ENCODE measurements at regions not wholly inside any gene's neighbourhood (a gene's known extent, or its start where the extent isn't known, plus 50 kb on each side); places are given as distances from the start of the nearest gene placed in this dataset.

DNA sequence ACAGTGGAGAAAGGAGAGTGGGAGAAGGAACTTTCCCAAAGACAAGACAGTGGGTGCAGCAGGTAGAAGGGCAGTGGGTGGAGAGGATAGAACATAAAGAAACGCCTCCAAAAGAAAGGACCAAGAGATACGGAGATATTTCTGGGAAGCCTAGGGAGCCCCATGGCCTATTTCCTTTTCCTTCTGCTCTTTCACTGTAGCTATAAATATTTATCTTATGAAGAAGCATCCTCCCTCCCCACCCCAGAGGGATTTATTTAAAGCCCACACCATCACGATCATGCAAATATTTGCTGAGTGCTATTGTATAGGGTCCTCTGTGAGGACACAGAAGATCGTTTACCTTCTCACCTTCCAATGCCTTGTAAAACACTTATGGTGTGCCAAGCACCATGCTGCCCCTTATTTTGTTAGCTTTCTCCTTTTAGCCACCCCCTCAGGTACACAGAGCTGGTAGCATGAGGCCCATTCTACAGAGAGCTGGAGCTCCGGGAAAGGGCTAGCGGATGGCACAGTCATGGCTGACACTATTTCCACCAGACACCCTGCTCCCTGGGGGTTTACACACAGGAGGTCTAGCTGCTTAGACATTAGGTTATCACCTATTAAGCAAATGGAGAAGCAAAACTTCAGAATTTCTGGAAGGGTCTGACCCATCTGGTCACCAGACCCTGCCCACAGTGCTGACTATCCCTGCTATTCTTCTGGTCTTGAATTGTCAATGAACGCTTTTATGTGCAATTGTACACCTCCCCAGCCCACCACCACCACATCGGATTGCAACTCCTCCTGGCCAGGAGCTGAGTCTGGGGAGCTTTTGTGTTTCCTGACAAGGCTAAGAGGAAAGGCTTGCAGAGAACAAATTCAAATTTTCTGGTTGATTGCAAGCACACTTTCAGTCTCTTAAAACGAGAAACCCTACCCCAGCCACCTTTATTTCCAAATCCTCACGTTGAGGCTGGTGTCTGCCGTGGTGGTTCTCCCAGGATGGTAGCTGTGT is 91.8 kb upstream of the KLF7 start:
- Histone ChIP-seq H3K4me1 (replicated peaks in 1 of 2; ENCODE audit: control insufficient read depth in 2 of 2, insufficient read depth in 2 of 2, low read length in 2 of 2) (peaks cover 10 to 39% of the 10 kb centered on the region in 2 experiments; a peak in 4 of 5 replicates), H3K27me3 (ENCODE audit: control insufficient read depth in 2 of 2, insufficient read depth in 2 of 2, low read length in 2 of 2) (peaks cover 0 to 5% of the 10 kb centered on the region in 2 experiments; a peak in 1 of 5 replicates), H3K27ac (ENCODE audit: extremely low read depth, low read depth, low read length) (no peak overlapping the region), H3K36me3 (ENCODE audit: control insufficient read depth, insufficient read depth, low read length) (no peaks in the 10 kb centered on the region), H3K4me3 (no peak overlapping the region), H3K9me1 (ENCODE audit: control insufficient read depth, insufficient read depth, low read length) (no peaks in the 10 kb centered on the region), H3K9ac (ENCODE audit: insufficient read depth in 1 of 2, low read depth in 2 of 2, low read length in 2 of 2) (no peak overlapping the region), H4K20me1 (replicated peaks; ENCODE audit: control insufficient read depth, insufficient read depth, low read length) (no peaks in the 10 kb centered on the region), H2AFZ (ENCODE audit: low read depth, low read length) (peak overlapping the region; percentile 77; the same call in 1 of the 2 replicates), H3K79me2 (ENCODE audit: control insufficient read depth, insufficient read depth, low read length) (no peaks in the 10 kb centered on the region), H3K9me3 (replicated peaks; ENCODE audit: control insufficient read depth, insufficient read depth, low read depth, low read length) (no peaks in the 10 kb centered on the region), H3K4me2 (ENCODE audit: insufficient read depth, low read length) (no peak overlapping the region)
- WGBS (ENCODE audit: insufficient coverage, low coverage, missing lambda C conversion rate), result 44% methylated on average over 10 of the region's 11 CpGs
- no peak for ATAC-seq
- no TSS peak for BruUV-seq (replicated peaks)
- intact Hi-C loops (cut with micrococcal nuclease), result no loop called here
- no peak for FAIRE-seq
- CTCF ChIA-PET (ENCODE audit: low intra/inter-chr PET ratio), result no interaction called here
- TF ChIP-seq CREB1 (IDR thresholded peaks at IDR 0.05), result no peak
- no peak for TF ChIP-seq CREB1 (CRISPR knock-in tag; IDR thresholded peaks at IDR 0.05)
- TF ChIP-seq MYC (IDR thresholded peaks at IDR 0.05; ENCODE audit: low read depth, low read length), result no peak
- no peak for TF ChIP-seq MYC (CRISPR knock-in tag; IDR thresholded peaks at IDR 0.05; ENCODE audit: borderline replicate concordance, low read depth)
- TF ChIP-seq GATAD2B (IDR thresholded peaks at IDR 0.05; ENCODE audit: borderline replicate concordance), result no peak
- no peak for TF ChIP-seq TEAD2 (tag; IDR thresholded peaks at IDR 0.05)
- TF ChIP-seq ZNF695 (CRISPR knock-in tag; IDR thresholded peaks at IDR 0.05), result no peak
- no peak for TF ChIP-seq MECOM (CRISPR knock-in tag; IDR thresholded peaks at IDR 0.05)
- no peak for TF ChIP-seq RBM25 (IDR thresholded peaks at IDR 0.05; ENCODE audit: low read depth, low read length, severe bottlenecking)
- no peak for TF ChIP-seq ZNF134 (CRISPR knock-in tag; conservative IDR thresholded peaks at IDR 0.05)
- TF ChIP-seq HMGN3 (IDR thresholded peaks at IDR 0.05; ENCODE audit: borderline replicate concordance, extremely low read depth, insufficient read length, low read depth, low read length), result no peak
- TF ChIP-seq SNRNP70 (optimal IDR thresholded peaks at IDR 0.05; ENCODE audit: low read depth, low read length), result no peak
- TF ChIP-seq, protein P1, sequence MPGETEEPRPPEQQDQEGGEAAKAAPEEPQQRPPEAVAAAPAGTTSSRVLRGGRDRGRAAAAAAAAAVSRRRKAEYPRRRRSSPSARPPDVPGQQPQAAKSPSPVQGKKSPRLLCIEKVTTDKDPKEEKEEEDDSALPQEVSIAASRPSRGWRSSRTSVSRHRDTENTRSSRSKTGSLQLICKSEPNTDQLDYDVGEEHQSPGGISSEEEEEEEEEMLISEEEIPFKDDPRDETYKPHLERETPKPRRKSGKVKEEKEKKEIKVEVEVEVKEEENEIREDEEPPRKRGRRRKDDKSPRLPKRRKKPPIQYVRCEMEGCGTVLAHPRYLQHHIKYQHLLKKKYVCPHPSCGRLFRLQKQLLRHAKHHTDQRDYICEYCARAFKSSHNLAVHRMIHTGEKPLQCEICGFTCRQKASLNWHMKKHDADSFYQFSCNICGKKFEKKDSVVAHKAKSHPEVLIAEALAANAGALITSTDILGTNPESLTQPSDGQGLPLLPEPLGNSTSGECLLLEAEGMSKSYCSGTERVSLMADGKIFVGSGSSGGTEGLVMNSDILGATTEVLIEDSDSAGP (CRISPR knock-in tag; IDR thresholded peaks at IDR 0.05), result no peak
- TF ChIP-seq ZNF583 (CRISPR knock-in tag; IDR thresholded peaks at IDR 0.05), result no peak
- no peak for TF ChIP-seq STAT5A (IDR thresholded peaks at IDR 0.05; ENCODE audit: borderline replicate concordance, low read length)
- in situ Hi-C loops (cut with MboI), result no loop called here
- POLR2A ChIA-PET, result no interaction called here
- DNase-seq (ENCODE audit: extremely low read depth in 1 of 4, low spot score in 3 of 4), result no peak

Data from K562 (cell line).